H1 (cell line): ENCODE measurements at regions not wholly inside any gene's neighbourhood (a gene's known extent, or its start where the extent isn't known, plus 50 kb on each side); places are given as distances from the start of the nearest gene placed in this dataset.

Experiments
- CTCF ChIA-PET: fragments of 300-600 bp; sonication (Branson Sonifier 250); formaldehyde crosslinking; loops from one replicate; lab custom pipeline; 2021; ENCODE audit not compliant: partially characterized antibody; lab: Charles Lee
- POLR2A ChIA-PET: fragments of 300-600 bp; sonication (Branson Sonifier 250); formaldehyde crosslinking; loops from one replicate; lab custom pipeline; 2021; ENCODE audit warnings: inconsistent platforms; ENCODE audit not compliant: partially characterized antibody; lab: Charles Lee
- DNase-seq, 2 experiments: peaks; one replicate each; pipeline versions ENCODE4 v3.0.0 to v3.0.0-alpha.2; 2010 to 2022; ENCODE audit warnings: low spot score in 2 of 2, low read depth in 1 of 2, mixed read lengths in 1 of 2
- FAIRE-seq: peaks from 2 replicates; lab custom pipeline; 2011; peaks lifted over from hg19 to GRCh38; lab: Jason Lieb, UNC
- H2AFZ ChIP-seq: 2 replicates; pipeline ENCODE4 v1.8.1; 2012; ENCODE audit warnings: low read length, inconsistent platforms
- H2AK5ac ChIP-seq: 2 replicates; pipeline ENCODE4 v1.6.1; 2013; ENCODE audit warnings: low read depth, low read length
- H2BK120ac ChIP-seq: replicated peaks from 2 replicates; pipeline ENCODE3; 2013; ENCODE audit warnings: low read depth, low read length, inconsistent platforms
- H2BK12ac ChIP-seq: 2 replicates; pipeline ENCODE4 v1.6.1; 2013; ENCODE audit warnings: low read depth, low read length
- H2BK15ac ChIP-seq: 2 replicates; pipeline ENCODE4 v1.6.1; 2013; ENCODE audit warnings: low read length
- H2BK20ac ChIP-seq: 2 replicates; pipeline ENCODE4 v1.6.1; 2013; ENCODE audit warnings: low read length
- H2BK5ac ChIP-seq: 2 replicates; pipeline ENCODE4 v1.6.1; 2013; ENCODE audit warnings: low read depth, low read length
- H3K14ac ChIP-seq: 2 replicates; pipeline ENCODE4 v1.6.1; 2013; ENCODE audit warnings: inconsistent platforms; ENCODE audit not compliant: insufficient read length
- H3K18ac ChIP-seq: 2 replicates; pipeline ENCODE4 v1.6.1; 2013; ENCODE audit warnings: low read length; ENCODE audit errors: extremely low read depth
- H3K23ac ChIP-seq: 2 replicates; pipeline ENCODE4 v1.6.1; 2013; ENCODE audit warnings: inconsistent platforms; ENCODE audit not compliant: insufficient read length
- H3K23me2 ChIP-seq: 2 replicates; pipeline ENCODE4 v1.6.1; 2013; ENCODE audit warnings: low read depth, low read length
- H3K27ac ChIP-seq: 2 replicates; pipeline ENCODE4 v1.6.1; 2011; ENCODE audit warnings: low read depth, low read length, inconsistent platforms
- H3K27me3 ChIP-seq, 4 experiments: replicated peaks in 1 of 4; 1 replicate in 1 of 4; 2 replicates in 3 of 4; pipeline versions ENCODE4 v1.6.1 to v1.8.1; 2011 to 2013; ENCODE audit warnings: low read length in 3 of 4, mild to moderate bottlenecking in 3 of 4, inconsistent platforms in 2 of 4, mixed read lengths in 2 of 4, moderate library complexity in 1 of 4; ENCODE audit not compliant: control insufficient read depth in 3 of 4, insufficient read depth in 3 of 4; ENCODE audit errors: extremely low read depth in 1 of 4
- H3K36me3 ChIP-seq, 4 experiments: 2 replicates each; pipeline versions ENCODE4 v1.6.1 to v1.8.1; 2011 to 2013; ENCODE audit warnings: mild to moderate bottlenecking in 4 of 4, low read length in 3 of 4, moderate library complexity in 2 of 4, control low read depth in 1 of 4, inconsistent platforms in 1 of 4; ENCODE audit not compliant: insufficient read depth in 4 of 4, control insufficient read depth in 2 of 4
- H3K4ac ChIP-seq: replicated peaks from 2 replicates; pipeline ENCODE3; 2013; ENCODE audit warnings: low read length, low read depth, mixed read lengths, inconsistent platforms; ENCODE audit not compliant: insufficient read length
- H3K4me1 ChIP-seq, 4 experiments: replicated peaks in 1 of 4; 1 replicate in 1 of 4; 2 replicates in 3 of 4; pipeline versions ENCODE4 v1.6.1 to v1.8.1; 2011 to 2013; ENCODE audit warnings: low read length in 3 of 4, inconsistent platforms in 2 of 4, mixed read lengths in 1 of 4; ENCODE audit not compliant: insufficient read depth in 4 of 4, control insufficient read depth in 3 of 4
- H3K4me2 ChIP-seq, 2 experiments: 2 replicates each; pipeline versions ENCODE4 v1.6.1 to v1.8.1; 2011 to 2013; ENCODE audit warnings: low read depth in 2 of 2, low read length in 2 of 2, control low read depth in 1 of 2, inconsistent platforms in 1 of 2, mild to moderate bottlenecking in 1 of 2; ENCODE audit not compliant: insufficient read depth in 1 of 2
- H3K4me3 ChIP-seq, 4 experiments: fragments of 200-600, 300-600 bp in 1 of 4; sonication (generic), shearing (Covaris generic), sonication (Bioruptor Twin) in 1 of 4; 2 replicates each; pipeline versions ENCODE4 v1.5.1 to v1.8.1; 2011 to 2016; ENCODE audit warnings: low read length in 4 of 4, low read depth in 3 of 4, control low read depth in 2 of 4, inconsistent platforms in 2 of 4, mild to moderate bottlenecking in 2 of 4, mixed read lengths in 1 of 4, moderate library complexity in 1 of 4; ENCODE audit not compliant: insufficient read depth in 2 of 4; ENCODE audit errors: extremely low read depth in 1 of 4
- H3K56ac ChIP-seq: replicated peaks from 2 replicates; pipeline ENCODE3; 2013; ENCODE audit warnings: low read depth, mild to moderate bottlenecking, mixed read lengths, low read length, inconsistent platforms; ENCODE audit not compliant: insufficient read length
- H3K79me1 ChIP-seq: 2 replicates; pipeline ENCODE4 v1.6.1; 2013; ENCODE audit warnings: low read depth, low read length, control low read depth
- H3K79me2 ChIP-seq, 2 experiments: 2 replicates each; pipeline versions ENCODE4 v1.6.1 to v1.8.1; 2012 to 2013; ENCODE audit warnings: low read length in 2 of 2, mild to moderate bottlenecking in 2 of 2, inconsistent platforms in 1 of 2; ENCODE audit not compliant: insufficient read depth in 2 of 2, control insufficient read depth in 1 of 2
- H3K9ac ChIP-seq, 4 experiments: replicated peaks in 1 of 4; 1 replicate in 1 of 4; 2 replicates in 3 of 4; pipeline versions ENCODE4 v1.6.1 to v1.8.1; 2011 to 2013; ENCODE audit warnings: low read depth in 3 of 4, low read length in 3 of 4, control low read depth in 2 of 4, mild to moderate bottlenecking in 2 of 4, moderate library complexity in 2 of 4, inconsistent platforms in 1 of 4; ENCODE audit errors: extremely low read depth in 1 of 4
- H3K9me3 ChIP-seq, 2 experiments: 2 replicates each; pipeline versions ENCODE4 v1.6.1 to v1.8.1; 2012 to 2013; ENCODE audit warnings: mild to moderate bottlenecking in 2 of 2, moderate library complexity in 2 of 2, control low read depth in 1 of 2, inconsistent platforms in 1 of 2, low read depth in 1 of 2, low read length in 1 of 2, mixed read lengths in 1 of 2; ENCODE audit not compliant: insufficient read depth in 2 of 2
- H4K20me1 ChIP-seq, 2 experiments: replicated peaks in 1 of 2; 2 replicates each; pipeline versions ENCODE3 to v1.8.1; 2011 to 2013; ENCODE audit warnings: inconsistent platforms in 2 of 2, low read length in 2 of 2, mild to moderate bottlenecking in 1 of 2; ENCODE audit not compliant: insufficient read depth in 2 of 2, control insufficient read depth in 1 of 2
- H4K5ac ChIP-seq: 2 replicates; pipeline ENCODE4 v1.6.1; 2013; ENCODE audit warnings: low read length, low read depth, mixed read lengths, inconsistent platforms; ENCODE audit not compliant: insufficient read length
- H4K8ac ChIP-seq: 2 replicates; pipeline ENCODE4 v1.8.0; 2013; ENCODE audit warnings: mild to moderate bottlenecking, moderate library complexity, low read length, inconsistent platforms; ENCODE audit not compliant: insufficient read depth; ENCODE audit errors: extremely low read depth
- H4K91ac ChIP-seq: replicated peaks from 2 replicates; pipeline ENCODE3; 2013; ENCODE audit warnings: low read length, mixed read lengths, inconsistent platforms; ENCODE audit not compliant: insufficient read length
- ATF3 ChIP-seq: IDR thresholded peaks from 2 replicates; pipeline ENCODE4 v1.6.1; 2011; ENCODE audit warnings: low read depth, mild to moderate bottlenecking, low read length; ENCODE audit not compliant: insufficient read depth
- BACH1 ChIP-seq: IDR thresholded peaks from 2 replicates; pipeline ENCODE4 v1.6.1; 2012; ENCODE audit warnings: low read length, improper control_type of control experiment
- CBX8 ChIP-seq: fragments of 300-800, 300-1000 bp; sonication (generic); IDR thresholded peaks from 2 replicates; pipeline ENCODE4 v1.7.1; 2016; ENCODE audit warnings: low read depth, low read length, borderline replicate concordance
- CREB1 ChIP-seq: IDR thresholded peaks from 2 replicates; pipeline ENCODE4 v1.6.1; 2012; ENCODE audit warnings: inconsistent platforms
- FOSL1 ChIP-seq: IDR thresholded peaks from 2 replicates; pipeline ENCODE4 v1.6.1; 2011; ENCODE audit warnings: mild to moderate bottlenecking, low read depth, low read length, moderate library complexity; ENCODE audit not compliant: insufficient read depth
- KDM5A ChIP-seq: fragments of 200-600 bp; IDR thresholded peaks from 2 replicates; pipeline ENCODE4 v1.7.1; 2012; ENCODE audit warnings: mild to moderate bottlenecking, low read length, inconsistent platforms, mixed read lengths
- RBBP5 ChIP-seq: IDR thresholded peaks from 2 replicates; pipeline ENCODE4 v1.7.1; 2012; ENCODE audit warnings: low read depth, mild to moderate bottlenecking, inconsistent platforms, low read length, moderate library complexity, borderline replicate concordance
- SIRT6 ChIP-seq: IDR thresholded peaks from one replicate; pipeline ENCODE4 v1.7.1; 2012; ENCODE audit warnings: low read length, inconsistent platforms
- SIX5 ChIP-seq: IDR thresholded peaks from 2 replicates; pipeline ENCODE4 v1.6.1; 2011; ENCODE audit warnings: mild to moderate bottlenecking, low read depth, low read length
- SP4 ChIP-seq: IDR thresholded peaks from 2 replicates; pipeline ENCODE4 v1.6.1; 2012; ENCODE audit warnings: low read length, inconsistent platforms
- SRF ChIP-seq: IDR thresholded peaks from 2 replicates; pipeline ENCODE4 v1.6.1; 2011; ENCODE audit warnings: mild to moderate bottlenecking, low read depth, low read length, moderate library complexity
- TBP ChIP-seq: IDR thresholded peaks from 2 replicates; pipeline ENCODE4 v1.6.1; 2011; ENCODE audit warnings: low read depth, low read length, improper control_type of control experiment
- WGBS, 2 experiments: shearing (Covaris generic) in 1 of 2; methylation state at CpG; one replicate each; pipeline versions ENCODE4 v1.1.6 to v1.1.7; 2013 to 2015; ENCODE audit warnings: low lambda C conversion rate in 2 of 2, mixed read lengths in 2 of 2, inconsistent platforms in 1 of 2, low coverage in 1 of 2, missing lambda C conversion rate in 1 of 2; ENCODE audit not compliant: insufficient replicate concordance in 2 of 2, insufficient coverage in 1 of 2, insufficient read length in 1 of 2; ENCODE audit errors: extremely low coverage in 1 of 2, missing lambda C conversion rate in 1 of 2; 5-methylcytosine and 5-hydroxymethylcytosine counted together

GRCh38 chr3:194844046-194844445, 158.4 kb downstream of the FAM43A start:
- Histone ChIP-seq H3K23ac (no peak overlapping the region), H2AFZ (no peak overlapping the region), H2BK5ac (no peak overlapping the region), H2AK5ac (no peak overlapping the region), H2BK15ac (no peak overlapping the region), H2BK12ac (no peak overlapping the region), H3K56ac (no peak overlapping the region), H3K27me3 (no peaks in the 10 kb centered on the region), H3K4me3 (no peak overlapping the region), H3K27ac (no peak overlapping the region), H3K14ac (no peak overlapping the region), H3K18ac (no peak overlapping the region), H3K79me1 (no peaks in the 10 kb centered on the region), H4K20me1 (no peaks in the 10 kb centered on the region), H4K5ac (no peak overlapping the region)
- POLR2A ChIA-PET = no interaction called here
- DNase-seq = no peak
- 81% methylated on average over 3 of the region's 3 CpGs; no CpG with 5 or more reads in 1 of the 2 experiments for WGBS, 2 experiments
- TF ChIP-seq RBBP5 (no peak), TBP (no peak), SP4 (no peak), BACH1 (no peak), FOSL1 (no peak), ATF3 (no peak), SRF (no peak), CBX8 (no peak), KDM5A (no peak), SIRT6 (no peak), SIX5 (no peak), CREB1 (no peak)
- TF ChIP-seq, all 59 proteins: peak for 0
- CTCF ChIA-PET = interaction anchor here (1.2 to 1.5 kb wide), 2 partner anchors 10 to 158 kb away, joined by 3 to 4 read pairs; no protein-coding TSS in a partner anchor
- H4K91ac ChIP-seq = no peak overlapping the region
- no peaks in the 10 kb centered on the region for H3K79me2 ChIP-seq
- no peaks in the 10 kb centered on the region for H3K9me3 ChIP-seq
- H3K4ac ChIP-seq = no peak overlapping the region
- no peak overlapping the region for H4K8ac ChIP-seq
- H3K4me1 ChIP-seq = no peaks in the 10 kb centered on the region
- no peak overlapping the region for H2BK120ac ChIP-seq
- H3K23me2 ChIP-seq = no peaks in the 10 kb centered on the region
- FAIRE-seq = no peak
- no peak overlapping the region for H3K9ac ChIP-seq
- no peaks in the 10 kb centered on the region for H3K36me3 ChIP-seq
- no peak overlapping the region for H2BK20ac ChIP-seq
- H3K4me2 ChIP-seq = no peak overlapping the region
